HEK293 (cell line): ENCODE measurements at regions not wholly inside any gene's neighbourhood (a gene's known extent, or its start where the extent isn't known, plus 50 kb on each side); places are given as distances from the start of the nearest gene placed in this dataset.
A peak's percentile ranks its signal among the peaks of the same experiment; 100 is the strongest.

Experiments used
- CTCF ChIA-PET: fragments of 350-600 bp; formaldehyde crosslinking; extraction: SDS; loops from one replicate; lab custom pipeline; 2021; ENCODE audit warnings: antibody characterized with exemption; lab: Yijun Ruan, JAX
- POLR2A ChIA-PET: fragments of 300-600 bp; formaldehyde crosslinking; extraction: SDS; loops from one replicate; lab custom pipeline; 2020; ENCODE audit warnings: antibody characterized with exemption, inconsistent platforms; lab: Yijun Ruan, JAX
- H3K27ac ChIP-seq: fragments of 200-500 bp; sonication (Bioruptor generic); 2 replicates; pipeline ENCODE4 v1.5.1; 2014; ENCODE audit warnings: low read depth, low read length, control low read depth, inconsistent platforms; ENCODE audit errors: extremely low read depth
- H3K36me3 ChIP-seq, 2 experiments: fragments of 200-500 bp in 1 of 2; sonication (Bioruptor generic) in 1 of 2; 1 replicate in 1 of 2; 2 replicates in 1 of 2; pipeline ENCODE4 v1.5.1; 2014 to 2017; ENCODE audit warnings: inconsistent platforms in 2 of 2, low read length in 2 of 2; ENCODE audit not compliant: control insufficient read depth in 2 of 2, insufficient read depth in 1 of 2
- H3K4me1 ChIP-seq: fragments of 200-500 bp; sonication (Bioruptor generic); 2 replicates; pipeline ENCODE4 v1.5.1; 2014; ENCODE audit warnings: mild to moderate bottlenecking, low read length, inconsistent platforms; ENCODE audit not compliant: control insufficient read depth, insufficient read depth
- H3K4me3 ChIP-seq: 2 replicates; pipeline ENCODE4 v1.5.1; 2011; ENCODE audit warnings: low read depth, mild to moderate bottlenecking, control low read depth, low read length, moderate library complexity
- H3K9me3 ChIP-seq: fragments of 200-500 bp; sonication (Bioruptor generic); 2 replicates; pipeline ENCODE4 v1.5.1; 2014; ENCODE audit warnings: low read depth, low read length, inconsistent platforms; ENCODE audit not compliant: control insufficient read depth, insufficient read depth
- IKZF3 ChIP-seq: fragments of 450-650 bp; IDR thresholded peaks from 2 replicates; pipeline ENCODE4 v1.5.0; 2018; ENCODE audit warnings: missing biosample characterization, mild to moderate bottlenecking, missing genetic modification characterization, moderate library complexity
- SCRT2 ChIP-seq: fragments of 450-650 bp; formaldehyde crosslinking; IDR thresholded peaks from 2 replicates; pipeline ENCODE4 v1.5.1; 2016; ENCODE audit warnings: missing biosample characterization, missing genetic modification characterization
- ZIC2 ChIP-seq: fragments of 450-650 bp; formaldehyde crosslinking; IDR thresholded peaks from 2 replicates; pipeline ENCODE4 v1.5.1; 2016; ENCODE audit warnings: missing biosample characterization, missing genetic modification characterization
- ZNF366 ChIP-seq: fragments of 450-650 bp; formaldehyde crosslinking; conservative IDR thresholded peaks from 2 replicates; pipeline ENCODE4 v1.5.1; 2016; ENCODE audit warnings: missing biosample characterization, missing genetic modification characterization
- ZNF585B ChIP-seq: fragments of 450-650 bp; formaldehyde crosslinking; IDR thresholded peaks from 2 replicates; pipeline ENCODE4 v1.5.1; 2016; ENCODE audit warnings: missing biosample characterization, missing genetic modification characterization
- ZNF660 ChIP-seq: fragments of 450-650 bp; IDR thresholded peaks from 2 replicates; pipeline ENCODE4 v1.5.1; 2018; ENCODE audit warnings: missing biosample characterization, mild to moderate bottlenecking, missing genetic modification characterization
- ZNF776 ChIP-seq: fragments of 450-650 bp; formaldehyde crosslinking; IDR thresholded peaks from 2 replicates; pipeline ENCODE4 v1.5.0; 2017; ENCODE audit warnings: missing biosample characterization, missing genetic modification characterization, borderline replicate concordance
- ZNF777 ChIP-seq: fragments of 450-650 bp; formaldehyde crosslinking; IDR thresholded peaks from 2 replicates; pipeline ENCODE4 v1.5.1; 2017; ENCODE audit warnings: missing biosample characterization, missing genetic modification characterization, borderline replicate concordance
- ZNF830 ChIP-seq: fragments of 450-650 bp; IDR thresholded peaks from 2 replicates; pipeline ENCODE4 v1.5.0; 2018; ENCODE audit warnings: missing biosample characterization, missing genetic modification characterization, low read depth, mild to moderate bottlenecking, moderate library complexity
- TF ChIP-seq, protein P1 (sequence below): fragments of 450-650 bp; formaldehyde crosslinking; IDR thresholded peaks from 2 replicates; pipeline ENCODE4 v1.5.1; 2016; ENCODE audit warnings: missing biosample characterization, missing genetic modification characterization
- TF ChIP-seq, protein P2 (sequence below): fragments of 450-650 bp; formaldehyde crosslinking; IDR thresholded peaks from 2 replicates; pipeline ENCODE4 v1.5.1; 2017; ENCODE audit warnings: missing biosample characterization, missing genetic modification characterization
- TF ChIP-seq, protein P3 (sequence below): fragments of 450-650 bp; formaldehyde crosslinking; IDR thresholded peaks from 2 replicates; pipeline ENCODE4 v1.5.1; 2017; ENCODE audit warnings: missing biosample characterization, mild to moderate bottlenecking, missing genetic modification characterization, moderate library complexity
- TF ChIP-seq, protein P4 (sequence below): fragments of 450-650 bp; formaldehyde crosslinking; IDR thresholded peaks from 2 replicates; pipeline ENCODE4 v1.5.1; 2016; ENCODE audit warnings: missing biosample characterization, missing genetic modification characterization

DNA sequence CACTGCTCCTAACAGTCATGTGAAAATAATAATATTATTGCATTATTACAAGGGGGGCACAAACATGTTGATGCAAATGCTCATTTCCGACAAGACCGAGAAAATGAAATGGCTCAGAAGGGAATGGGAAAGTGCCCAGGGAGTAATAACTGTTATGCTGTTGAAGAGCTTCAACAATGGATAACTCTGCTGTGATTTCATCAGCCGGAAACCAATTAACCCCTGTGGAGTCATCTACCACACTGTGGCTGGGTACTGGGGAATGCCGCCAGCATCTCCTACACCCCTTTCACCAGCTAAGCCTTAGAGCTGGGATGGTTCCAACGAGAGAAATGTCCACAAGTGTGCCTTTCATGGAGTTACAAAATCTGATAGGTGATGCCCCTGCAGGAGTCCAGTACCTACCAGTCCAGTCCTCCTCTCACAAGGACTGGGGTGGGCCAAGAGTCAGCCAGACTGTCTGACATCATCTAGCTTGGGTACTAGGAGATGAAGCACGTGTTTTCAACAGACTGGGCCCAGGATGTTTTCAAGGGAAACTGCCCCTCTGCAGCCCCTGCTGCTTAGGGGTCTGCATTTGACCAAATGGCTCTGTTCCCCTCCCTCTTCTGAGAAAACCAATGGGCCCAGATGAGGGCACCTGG, 509.3 kb upstream of the CCDC196 start:
- POLR2A ChIA-PET = no interaction called here
- Histone ChIP-seq H3K36me3 (no peaks in the 10 kb centered on the region), H3K4me3 (no peak overlapping the region), H3K27ac (no peak overlapping the region), H3K4me1 (peaks cover 4% of the 10 kb centered on the region; the same call in 1 of the 2 replicates), H3K9me3 (no peaks in the 10 kb centered on the region; the same call in 1 of the 2 replicates)
- CTCF ChIA-PET = interaction anchor here (0.9 to 2.7 kb wide), 2 partner anchors 11 to 16 kb away, joined by 3 to 16 read pairs; no protein-coding TSS in a partner anchor
- TF ChIP-seq ZNF366 (no peak), ZNF776 (tag by site-specific recombination) (no peak), ZNF660 (tag by site-specific recombination) (peak; percentile 67), ZNF585B (tag by site-specific recombination) (no peak), ZIC2 (tag by site-specific recombination) (0 out of 2 replicates have a peak, but pooled peaks have one; percentile 23), SCRT2 (tag by site-specific recombination) (no peak), ZNF830 (tag by site-specific recombination) (no peak), IKZF3 (tag by site-specific recombination) (no peak)
- TF ChIP-seq, protein P1, sequence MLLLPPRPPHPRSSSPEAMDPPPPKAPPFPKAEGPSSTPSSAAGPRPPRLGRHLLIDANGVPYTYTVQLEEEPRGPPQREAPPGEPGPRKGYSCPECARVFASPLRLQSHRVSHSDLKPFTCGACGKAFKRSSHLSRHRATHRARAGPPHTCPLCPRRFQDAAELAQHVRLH (tag by site-specific recombination) = no peak
- TF ChIP-seq, protein P2, sequence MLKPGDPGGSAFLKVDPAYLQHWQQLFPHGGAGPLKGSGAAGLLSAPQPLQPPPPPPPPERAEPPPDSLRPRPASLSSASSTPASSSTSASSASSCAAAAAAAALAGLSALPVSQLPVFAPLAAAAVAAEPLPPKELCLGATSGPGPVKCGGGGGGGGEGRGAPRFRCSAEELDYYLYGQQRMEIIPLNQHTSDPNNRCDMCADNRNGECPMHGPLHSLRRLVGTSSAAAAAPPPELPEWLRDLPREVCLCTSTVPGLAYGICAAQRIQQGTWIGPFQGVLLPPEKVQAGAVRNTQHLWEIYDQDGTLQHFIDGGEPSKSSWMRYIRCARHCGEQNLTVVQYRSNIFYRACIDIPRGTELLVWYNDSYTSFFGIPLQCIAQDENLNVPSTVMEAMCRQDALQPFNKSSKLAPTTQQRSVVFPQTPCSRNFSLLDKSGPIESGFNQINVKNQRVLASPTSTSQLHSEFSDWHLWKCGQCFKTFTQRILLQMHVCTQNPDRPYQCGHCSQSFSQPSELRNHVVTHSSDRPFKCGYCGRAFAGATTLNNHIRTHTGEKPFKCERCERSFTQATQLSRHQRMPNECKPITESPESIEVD (tag by site-specific recombination) = no peak
- TF ChIP-seq, protein P3, sequence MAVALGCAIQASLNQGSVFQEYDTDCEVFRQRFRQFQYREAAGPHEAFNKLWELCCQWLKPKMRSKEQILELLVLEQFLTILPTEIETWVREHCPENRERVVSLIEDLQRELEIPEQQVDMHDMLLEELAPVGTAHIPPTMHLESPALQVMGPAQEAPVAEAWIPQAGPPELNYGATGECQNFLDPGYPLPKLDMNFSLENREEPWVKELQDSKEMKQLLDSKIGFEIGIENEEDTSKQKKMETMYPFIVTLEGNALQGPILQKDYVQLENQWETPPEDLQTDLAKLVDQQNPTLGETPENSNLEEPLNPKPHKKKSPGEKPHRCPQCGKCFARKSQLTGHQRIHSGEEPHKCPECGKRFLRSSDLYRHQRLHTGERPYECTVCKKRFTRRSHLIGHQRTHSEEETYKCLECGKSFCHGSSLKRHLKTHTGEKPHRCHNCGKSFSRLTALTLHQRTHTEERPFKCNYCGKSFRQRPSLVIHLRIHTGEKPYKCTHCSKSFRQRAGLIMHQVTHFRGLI (tag by site-specific recombination) = no peak

DNA sequence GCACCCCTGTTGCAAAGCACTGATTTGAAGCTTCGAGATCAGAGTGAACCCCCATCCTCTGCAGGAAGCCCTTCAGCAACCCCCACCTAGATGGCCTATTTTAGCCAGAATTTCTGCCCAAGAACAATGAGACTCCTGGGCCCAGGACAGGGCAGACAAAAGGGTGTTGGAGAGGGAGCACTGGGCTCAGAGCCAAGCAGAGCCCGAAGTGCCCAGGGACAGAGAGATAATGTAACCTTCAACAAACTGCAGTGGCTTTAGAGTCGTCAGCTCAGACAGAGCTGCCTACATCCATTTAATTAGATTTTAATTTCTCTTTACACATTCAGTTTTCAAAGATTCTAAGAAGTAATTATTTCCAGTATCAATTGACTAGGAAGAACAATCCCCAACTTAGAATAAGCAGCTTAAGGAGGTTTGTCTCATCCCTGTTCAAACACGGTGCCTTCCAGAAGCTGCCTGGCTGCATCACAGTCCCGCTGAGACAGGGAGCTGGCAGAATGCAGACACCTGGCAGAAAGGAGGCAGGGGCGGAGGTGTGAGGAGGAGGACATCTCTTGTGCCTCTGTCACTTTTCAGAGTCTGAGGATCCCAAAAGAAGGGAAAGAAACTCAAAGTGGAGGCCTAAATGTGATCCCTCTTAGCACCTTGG, 504.9 kb upstream of the CCDC196 start:
- Histone ChIP-seq H3K9me3 (no peaks in the 10 kb centered on the region; the same call in 1 of the 2 replicates), H3K4me3 (no peak overlapping the region), H3K36me3 (no peaks in the 10 kb centered on the region), H3K27ac (no peak overlapping the region), H3K4me1 (peaks cover 4% of the 10 kb centered on the region; the same call in 1 of the 2 replicates)
- ChIA-PET POLR2A (no interaction called here), CTCF (interaction anchor here (1.4 kb wide), 1 partner anchor 21 kb away, joined by 4 read pairs; no protein-coding TSS in a partner anchor)
- TF ChIP-seq, protein P4, sequence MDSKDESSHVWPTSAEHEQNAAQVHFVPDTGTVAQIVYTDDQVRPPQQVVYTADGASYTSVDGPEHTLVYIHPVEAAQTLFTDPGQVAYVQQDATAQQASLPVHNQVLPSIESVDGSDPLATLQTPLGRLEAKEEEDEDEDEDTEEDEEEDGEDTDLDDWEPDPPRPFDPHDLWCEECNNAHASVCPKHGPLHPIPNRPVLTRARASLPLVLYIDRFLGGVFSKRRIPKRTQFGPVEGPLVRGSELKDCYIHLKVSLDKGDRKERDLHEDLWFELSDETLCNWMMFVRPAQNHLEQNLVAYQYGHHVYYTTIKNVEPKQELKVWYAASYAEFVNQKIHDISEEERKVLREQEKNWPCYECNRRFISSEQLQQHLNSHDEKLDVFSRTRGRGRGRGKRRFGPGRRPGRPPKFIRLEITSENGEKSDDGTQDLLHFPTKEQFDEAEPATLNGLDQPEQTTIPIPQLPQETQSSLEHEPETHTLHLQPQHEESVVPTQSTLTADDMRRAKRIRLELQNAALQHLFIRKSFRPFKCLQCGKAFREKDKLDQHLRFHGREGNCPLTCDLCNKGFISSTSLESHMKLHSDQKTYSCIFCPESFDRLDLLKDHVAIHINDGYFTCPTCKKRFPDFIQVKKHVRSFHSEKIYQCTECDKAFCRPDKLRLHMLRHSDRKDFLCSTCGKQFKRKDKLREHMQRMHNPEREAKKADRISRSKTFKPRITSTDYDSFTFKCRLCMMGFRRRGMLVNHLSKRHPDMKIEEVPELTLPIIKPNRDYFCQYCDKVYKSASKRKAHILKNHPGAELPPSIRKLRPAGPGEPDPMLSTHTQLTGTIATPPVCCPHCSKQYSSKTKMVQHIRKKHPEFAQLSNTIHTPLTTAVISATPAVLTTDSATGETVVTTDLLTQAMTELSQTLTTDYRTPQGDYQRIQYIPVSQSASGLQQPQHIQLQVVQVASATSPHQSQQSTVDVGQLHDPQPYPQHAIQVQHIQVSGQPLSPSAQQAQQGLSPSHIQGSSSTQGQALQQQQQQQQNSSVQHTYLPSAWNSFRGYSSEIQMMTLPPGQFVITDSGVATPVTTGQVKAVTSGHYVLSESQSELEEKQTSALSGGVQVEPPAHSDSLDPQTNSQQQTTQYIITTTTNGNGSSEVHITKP (tag by site-specific recombination) = no peak
- no peak for TF ChIP-seq ZNF777 (tag by site-specific recombination)
